HEK293 (cell line): ENCODE measurements at regions not wholly inside any gene's neighbourhood (a gene's known extent, or its start where the extent isn't known, plus 50 kb on each side); places are given as distances from the start of the nearest gene placed in this dataset.

ENCODE experiments used
- CTCF ChIA-PET: fragments of 350-600 bp; formaldehyde crosslinking; extraction: SDS; loops from one replicate; lab custom pipeline; 2021; ENCODE audit warnings: antibody characterized with exemption; lab: Yijun Ruan, JAX
- POLR2A ChIA-PET: fragments of 300-600 bp; formaldehyde crosslinking; extraction: SDS; loops from one replicate; lab custom pipeline; 2020; ENCODE audit warnings: antibody characterized with exemption, inconsistent platforms; lab: Yijun Ruan, JAX
- H3K27ac ChIP-seq: fragments of 200-500 bp; sonication (Bioruptor generic); 2 replicates; pipeline ENCODE4 v1.5.1; 2014; ENCODE audit warnings: low read depth, low read length, control low read depth, inconsistent platforms; ENCODE audit errors: extremely low read depth
- H3K36me3 ChIP-seq, 2 experiments: fragments of 200-500 bp in 1 of 2; sonication (Bioruptor generic) in 1 of 2; 1 replicate in 1 of 2; 2 replicates in 1 of 2; pipeline ENCODE4 v1.5.1; 2014 to 2017; ENCODE audit warnings: inconsistent platforms in 2 of 2, low read length in 2 of 2; ENCODE audit not compliant: control insufficient read depth in 2 of 2, insufficient read depth in 1 of 2
- H3K4me1 ChIP-seq: fragments of 200-500 bp; sonication (Bioruptor generic); 2 replicates; pipeline ENCODE4 v1.5.1; 2014; ENCODE audit warnings: mild to moderate bottlenecking, low read length, inconsistent platforms; ENCODE audit not compliant: control insufficient read depth, insufficient read depth
- H3K4me3 ChIP-seq: 2 replicates; pipeline ENCODE4 v1.5.1; 2011; ENCODE audit warnings: low read depth, mild to moderate bottlenecking, control low read depth, low read length, moderate library complexity
- H3K9me3 ChIP-seq: fragments of 200-500 bp; sonication (Bioruptor generic); 2 replicates; pipeline ENCODE4 v1.5.1; 2014; ENCODE audit warnings: low read depth, low read length, inconsistent platforms; ENCODE audit not compliant: control insufficient read depth, insufficient read depth
- SP2 ChIP-seq: fragments of 450-650 bp; formaldehyde crosslinking; IDR thresholded peaks from 2 replicates; pipeline ENCODE4 v1.5.1; 2016; ENCODE audit warnings: missing biosample characterization, missing genetic modification characterization
- ZBTB17 ChIP-seq: fragments of 450-650 bp; formaldehyde crosslinking; IDR thresholded peaks from 2 replicates; pipeline ENCODE4 v1.5.1; 2016; ENCODE audit warnings: missing biosample characterization, missing genetic modification characterization
- ZBTB21 ChIP-seq: fragments of 450-650 bp; formaldehyde crosslinking; IDR thresholded peaks from 2 replicates; pipeline ENCODE4 v1.5.1; 2017; ENCODE audit warnings: missing biosample characterization, missing genetic modification characterization
- ZBTB8A ChIP-seq: fragments of 450-650 bp; formaldehyde crosslinking; IDR thresholded peaks from 2 replicates; pipeline ENCODE4 v1.5.1; 2016; ENCODE audit warnings: missing biosample characterization, missing genetic modification characterization
- ZNF133 ChIP-seq: fragments of 450-650 bp; formaldehyde crosslinking; IDR thresholded peaks from 2 replicates; pipeline ENCODE4 v1.5.1; 2016; ENCODE audit warnings: missing biosample characterization, missing genetic modification characterization
- ZNF155 ChIP-seq: fragments of 450-650 bp; formaldehyde crosslinking; IDR thresholded peaks from 2 replicates; pipeline ENCODE4 v1.5.1; 2016; ENCODE audit warnings: missing biosample characterization, missing genetic modification characterization
- ZNF223 ChIP-seq: fragments of 450-650 bp; formaldehyde crosslinking; IDR thresholded peaks from 2 replicates; pipeline ENCODE4 v1.5.1; 2016; ENCODE audit warnings: missing biosample characterization, missing genetic modification characterization
- ZNF324 ChIP-seq: fragments of 450-650 bp; formaldehyde crosslinking; IDR thresholded peaks from 2 replicates; pipeline ENCODE4 v1.5.1; 2016; ENCODE audit warnings: missing biosample characterization, missing genetic modification characterization
- ZNF341 ChIP-seq: fragments of 450-650 bp; formaldehyde crosslinking; IDR thresholded peaks from 2 replicates; pipeline ENCODE4; 2016; ENCODE audit warnings: low read depth, missing biosample characterization, missing genetic modification characterization
- ZNF404 ChIP-seq: fragments of 450-650 bp; formaldehyde crosslinking; IDR thresholded peaks from 2 replicates; pipeline ENCODE4 v1.5.1; 2017; ENCODE audit warnings: missing biosample characterization, missing genetic modification characterization
- ZNF416 ChIP-seq: fragments of 450-650 bp; formaldehyde crosslinking; IDR thresholded peaks from 2 replicates; pipeline ENCODE4 v1.5.1; 2016; ENCODE audit warnings: missing biosample characterization, missing genetic modification characterization
- ZNF473 ChIP-seq: fragments of 450-650 bp; formaldehyde crosslinking; IDR thresholded peaks from 2 replicates; pipeline ENCODE4 v1.5.1; 2017; ENCODE audit warnings: missing biosample characterization, missing genetic modification characterization
- ZNF571 ChIP-seq: fragments of 450-650 bp; formaldehyde crosslinking; IDR thresholded peaks from 2 replicates; pipeline ENCODE4 v1.5.0; 2017; ENCODE audit warnings: missing biosample characterization, missing genetic modification characterization
- ZNF660 ChIP-seq: fragments of 450-650 bp; IDR thresholded peaks from 2 replicates; pipeline ENCODE4 v1.5.1; 2018; ENCODE audit warnings: missing biosample characterization, mild to moderate bottlenecking, missing genetic modification characterization
- ZNF791 ChIP-seq: fragments of 450-650 bp; formaldehyde crosslinking; IDR thresholded peaks from 2 replicates; pipeline ENCODE4 v1.5.1; 2016; ENCODE audit warnings: missing biosample characterization, missing genetic modification characterization
- ZNF830 ChIP-seq: fragments of 450-650 bp; IDR thresholded peaks from 2 replicates; pipeline ENCODE4 v1.5.0; 2018; ENCODE audit warnings: missing biosample characterization, missing genetic modification characterization, low read depth, mild to moderate bottlenecking, moderate library complexity
- ZSCAN30 ChIP-seq: fragments of 450-650 bp; IDR thresholded peaks from 2 replicates; pipeline ENCODE4 v1.5.1; 2018; ENCODE audit warnings: missing biosample characterization, mild to moderate bottlenecking, missing genetic modification characterization, moderate library complexity
- TF ChIP-seq, protein P1 (sequence below): fragments of 450-650 bp; formaldehyde crosslinking; IDR thresholded peaks from 2 replicates; pipeline ENCODE4 v1.5.1; 2016; ENCODE audit warnings: missing biosample characterization, missing genetic modification characterization, borderline replicate concordance
- TF ChIP-seq, protein P2 (sequence below): fragments of 450-650 bp; formaldehyde crosslinking; IDR thresholded peaks from 2 replicates; pipeline ENCODE4 v1.5.1; 2017; ENCODE audit warnings: missing biosample characterization, missing genetic modification characterization
- TF ChIP-seq, protein P3 (sequence below): fragments of 450-650 bp; formaldehyde crosslinking; IDR thresholded peaks from 2 replicates; pipeline ENCODE4 v1.5.1; 2017; ENCODE audit warnings: missing biosample characterization, missing genetic modification characterization
- TF ChIP-seq, protein P4 (sequence below): fragments of 450-650 bp; formaldehyde crosslinking; conservative IDR thresholded peaks from 2 replicates; pipeline ENCODE4 v1.5.1; 2016; ENCODE audit warnings: low read depth, missing biosample characterization, missing genetic modification characterization

DNA sequence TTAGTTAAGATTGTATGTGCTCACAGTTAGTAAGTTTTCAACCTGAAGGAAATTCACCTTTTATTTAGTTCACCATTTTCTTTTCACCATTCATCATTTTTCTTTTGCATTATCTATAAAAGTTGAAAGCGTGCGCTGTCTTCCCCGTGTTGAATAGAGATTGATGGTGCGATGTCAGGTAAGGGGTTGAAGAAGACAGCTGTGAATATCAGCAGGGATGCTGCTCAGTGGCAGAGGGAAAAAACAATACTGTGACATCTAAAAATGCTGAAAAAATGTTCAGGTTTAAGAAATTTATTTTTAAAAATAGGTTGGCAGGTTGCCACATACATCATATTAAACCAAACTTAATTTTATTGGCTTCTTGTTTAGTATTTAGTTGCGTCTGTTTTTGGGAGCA lies 815.0 kb downstream of the DTWD2 start:
- Histone ChIP-seq H3K4me1 (no peaks in the 10 kb centered on the region), H3K36me3 (no peaks in the 10 kb centered on the region), H3K4me3 (no peak overlapping the region), H3K27ac (no peak overlapping the region), H3K9me3 (no peaks in the 10 kb centered on the region)
- TF ChIP-seq ZNF223 (tag by site-specific recombination) (no peak), ZNF791 (no peak), ZNF155 (tag by site-specific recombination) (no peak), ZNF133 (tag by site-specific recombination) (no peak), ZBTB8A (no peak), ZBTB17 (tag by site-specific recombination) (no peak), ZNF341 (tag by site-specific recombination) (no peak), ZNF473 (tag by site-specific recombination) (no peak)
- TF ChIP-seq, protein P1, sequence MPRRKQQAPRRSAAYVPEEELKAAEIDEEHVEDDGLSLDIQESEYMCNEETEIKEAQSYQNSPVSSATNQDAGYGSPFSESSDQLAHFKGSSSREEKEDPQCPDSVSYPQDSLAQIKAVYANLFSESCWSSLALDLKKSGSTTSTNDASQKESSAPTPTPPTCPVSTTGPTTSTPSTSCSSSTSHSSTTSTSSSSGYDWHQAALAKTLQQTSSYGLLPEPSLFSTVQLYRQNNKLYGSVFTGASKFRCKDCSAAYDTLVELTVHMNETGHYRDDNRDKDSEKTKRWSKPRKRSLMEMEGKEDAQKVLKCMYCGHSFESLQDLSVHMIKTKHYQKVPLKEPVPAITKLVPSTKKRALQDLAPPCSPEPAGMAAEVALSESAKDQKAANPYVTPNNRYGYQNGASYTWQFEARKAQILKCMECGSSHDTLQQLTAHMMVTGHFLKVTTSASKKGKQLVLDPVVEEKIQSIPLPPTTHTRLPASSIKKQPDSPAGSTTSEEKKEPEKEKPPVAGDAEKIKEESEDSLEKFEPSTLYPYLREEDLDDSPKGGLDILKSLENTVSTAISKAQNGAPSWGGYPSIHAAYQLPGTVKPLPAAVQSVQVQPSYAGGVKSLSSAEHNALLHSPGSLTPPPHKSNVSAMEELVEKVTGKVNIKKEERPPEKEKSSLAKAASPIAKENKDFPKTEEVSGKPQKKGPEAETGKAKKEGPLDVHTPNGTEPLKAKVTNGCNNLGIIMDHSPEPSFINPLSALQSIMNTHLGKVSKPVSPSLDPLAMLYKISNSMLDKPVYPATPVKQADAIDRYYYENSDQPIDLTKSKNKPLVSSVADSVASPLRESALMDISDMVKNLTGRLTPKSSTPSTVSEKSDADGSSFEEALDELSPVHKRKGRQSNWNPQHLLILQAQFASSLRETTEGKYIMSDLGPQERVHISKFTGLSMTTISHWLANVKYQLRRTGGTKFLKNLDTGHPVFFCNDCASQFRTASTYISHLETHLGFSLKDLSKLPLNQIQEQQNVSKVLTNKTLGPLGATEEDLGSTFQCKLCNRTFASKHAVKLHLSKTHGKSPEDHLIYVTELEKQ = no peak
- TF ChIP-seq, protein P2, sequence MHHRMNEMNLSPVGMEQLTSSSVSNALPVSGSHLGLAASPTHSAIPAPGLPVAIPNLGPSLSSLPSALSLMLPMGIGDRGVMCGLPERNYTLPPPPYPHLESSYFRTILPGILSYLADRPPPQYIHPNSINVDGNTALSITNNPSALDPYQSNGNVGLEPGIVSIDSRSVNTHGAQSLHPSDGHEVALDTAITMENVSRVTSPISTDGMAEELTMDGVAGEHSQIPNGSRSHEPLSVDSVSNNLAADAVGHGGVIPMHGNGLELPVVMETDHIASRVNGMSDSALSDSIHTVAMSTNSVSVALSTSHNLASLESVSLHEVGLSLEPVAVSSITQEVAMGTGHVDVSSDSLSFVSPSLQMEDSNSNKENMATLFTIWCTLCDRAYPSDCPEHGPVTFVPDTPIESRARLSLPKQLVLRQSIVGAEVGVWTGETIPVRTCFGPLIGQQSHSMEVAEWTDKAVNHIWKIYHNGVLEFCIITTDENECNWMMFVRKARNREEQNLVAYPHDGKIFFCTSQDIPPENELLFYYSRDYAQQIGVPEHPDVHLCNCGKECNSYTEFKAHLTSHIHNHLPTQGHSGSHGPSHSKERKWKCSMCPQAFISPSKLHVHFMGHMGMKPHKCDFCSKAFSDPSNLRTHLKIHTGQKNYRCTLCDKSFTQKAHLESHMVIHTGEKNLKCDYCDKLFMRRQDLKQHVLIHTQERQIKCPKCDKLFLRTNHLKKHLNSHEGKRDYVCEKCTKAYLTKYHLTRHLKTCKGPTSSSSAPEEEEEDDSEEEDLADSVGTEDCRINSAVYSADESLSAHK (tag by site-specific recombination) = no peak
- ChIA-PET POLR2A (no interaction called here), CTCF (no interaction called here)

DNA sequence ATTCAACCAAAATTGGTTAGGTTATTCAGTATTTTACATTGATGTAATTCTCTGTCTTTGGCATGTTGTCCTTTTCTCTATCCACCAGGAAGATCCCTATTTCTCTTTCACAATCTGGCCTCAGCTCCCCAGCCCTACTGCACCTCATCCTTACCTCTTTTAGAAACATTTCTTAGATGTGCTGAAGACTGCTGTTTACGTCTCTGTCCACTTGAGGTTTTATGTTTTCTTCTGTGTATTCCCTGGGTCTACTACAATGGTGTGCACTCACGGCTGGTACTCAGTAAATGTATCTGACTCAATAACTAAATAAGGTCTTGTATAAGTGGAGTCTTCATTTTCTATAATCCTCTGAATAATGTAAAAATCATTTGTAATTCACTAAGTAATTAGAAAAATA lies 822.7 kb downstream of the DTWD2 start:
- TF ChIP-seq, protein P3, sequence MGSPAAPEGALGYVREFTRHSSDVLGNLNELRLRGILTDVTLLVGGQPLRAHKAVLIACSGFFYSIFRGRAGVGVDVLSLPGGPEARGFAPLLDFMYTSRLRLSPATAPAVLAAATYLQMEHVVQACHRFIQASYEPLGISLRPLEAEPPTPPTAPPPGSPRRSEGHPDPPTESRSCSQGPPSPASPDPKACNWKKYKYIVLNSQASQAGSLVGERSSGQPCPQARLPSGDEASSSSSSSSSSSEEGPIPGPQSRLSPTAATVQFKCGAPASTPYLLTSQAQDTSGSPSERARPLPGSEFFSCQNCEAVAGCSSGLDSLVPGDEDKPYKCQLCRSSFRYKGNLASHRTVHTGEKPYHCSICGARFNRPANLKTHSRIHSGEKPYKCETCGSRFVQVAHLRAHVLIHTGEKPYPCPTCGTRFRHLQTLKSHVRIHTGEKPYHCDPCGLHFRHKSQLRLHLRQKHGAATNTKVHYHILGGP (tag by site-specific recombination) = no peak
- TF ChIP-seq ZNF571 (no peak), ZBTB21 (no peak), ZNF404 (no peak), ZNF416 (tag by site-specific recombination) (no peak), ZNF324 (tag by site-specific recombination) (no peak), ZNF830 (tag by site-specific recombination) (no peak), SP2 (tag by site-specific recombination) (no peak), ZSCAN30 (tag by site-specific recombination) (no peak), ZBTB8A (no peak), ZNF660 (tag by site-specific recombination) (no peak)
- TF ChIP-seq, protein P4, sequence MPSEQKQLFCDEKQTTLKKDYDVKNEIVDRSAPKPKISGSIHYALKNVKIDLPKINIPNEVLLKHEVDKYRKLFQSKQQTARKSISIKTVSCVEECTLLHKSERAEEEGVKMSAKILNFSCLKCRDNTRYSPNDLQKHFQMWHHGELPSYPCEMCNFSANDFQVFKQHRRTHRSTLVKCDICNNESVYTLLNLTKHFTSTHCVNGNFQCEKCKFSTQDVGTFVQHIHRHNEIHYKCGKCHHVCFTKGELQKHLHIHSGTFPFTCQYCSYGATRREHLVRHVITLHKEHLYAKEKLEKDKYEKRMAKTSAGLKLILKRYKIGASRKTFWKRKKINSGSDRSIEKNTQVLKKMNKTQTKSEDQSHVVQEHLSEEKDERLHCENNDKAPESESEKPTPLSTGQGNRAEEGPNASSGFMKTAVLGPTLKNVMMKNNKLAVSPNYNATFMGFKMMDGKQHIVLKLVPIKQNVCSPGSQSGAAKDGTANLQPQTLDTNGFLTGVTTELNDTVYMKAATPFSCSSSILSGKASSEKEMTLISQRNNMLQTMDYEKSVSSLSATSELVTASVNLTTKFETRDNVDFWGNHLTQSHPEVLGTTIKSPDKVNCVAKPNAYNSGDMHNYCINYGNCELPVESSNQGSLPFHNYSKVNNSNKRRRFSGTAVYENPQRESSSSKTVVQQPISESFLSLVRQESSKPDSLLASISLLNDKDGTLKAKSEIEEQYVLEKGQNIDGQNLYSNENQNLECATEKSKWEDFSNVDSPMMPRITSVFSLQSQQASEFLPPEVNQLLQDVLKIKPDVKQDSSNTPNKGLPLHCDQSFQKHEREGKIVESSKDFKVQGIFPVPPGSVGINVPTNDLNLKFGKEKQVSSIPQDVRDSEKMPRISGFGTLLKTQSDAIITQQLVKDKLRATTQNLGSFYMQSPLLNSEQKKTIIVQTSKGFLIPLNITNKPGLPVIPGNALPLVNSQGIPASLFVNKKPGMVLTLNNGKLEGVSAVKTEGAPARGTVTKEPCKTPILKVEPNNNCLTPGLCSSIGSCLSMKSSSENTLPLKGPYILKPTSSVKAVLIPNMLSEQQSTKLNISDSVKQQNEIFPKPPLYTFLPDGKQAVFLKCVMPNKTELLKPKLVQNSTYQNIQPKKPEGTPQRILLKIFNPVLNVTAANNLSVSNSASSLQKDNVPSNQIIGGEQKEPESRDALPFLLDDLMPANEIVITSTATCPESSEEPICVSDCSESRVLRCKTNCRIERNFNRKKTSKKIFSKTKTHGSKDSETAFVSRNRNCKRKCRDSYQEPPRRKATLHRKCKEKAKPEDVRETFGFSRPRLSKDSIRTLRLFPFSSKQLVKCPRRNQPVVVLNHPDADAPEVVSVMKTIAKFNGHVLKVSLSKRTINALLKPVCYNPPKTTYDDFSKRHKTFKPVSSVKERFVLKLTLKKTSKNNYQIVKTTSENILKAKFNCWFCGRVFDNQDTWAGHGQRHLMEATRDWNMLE (tag by site-specific recombination) = no peak
- ChIA-PET CTCF (no interaction called here), POLR2A (no interaction called here)
- no peak overlapping the region for H3K27ac ChIP-seq
- H3K4me1 ChIP-seq = no peaks in the 10 kb centered on the region
- H3K36me3 ChIP-seq = no peaks in the 10 kb centered on the region
- no peak overlapping the region for H3K4me3 ChIP-seq
- no peaks in the 10 kb centered on the region for H3K9me3 ChIP-seq
